GM12878 (cell line): ENCODE measurements at regions not wholly inside any gene's neighbourhood (a gene's known extent, or its start where the extent isn't known, plus 50 kb on each side); places are given as distances from the start of the nearest gene placed in this dataset.

Source experiments
- ATAC-seq: fragments of 200-7000 bp; cut with Tn5 transposase; 3 replicates; pipeline ENCODE4 v1.9.1; 2020; ENCODE audit warnings: mild to moderate bottlenecking, moderate library complexity
- BruUV-seq: library from RNA; stranded (reverse); fragments of 400-500 nt; replicated peaks from 2 replicates; lab custom pipeline; 2021; lab: Mats Ljungman, UMichigan
- CTCF ChIA-PET: fragments of 300-600 bp; sonication (Branson Sonifier 250); formaldehyde crosslinking; extraction: SDS; loops from one replicate; lab custom pipeline; 2021; ENCODE audit warnings: inconsistent platforms; lab: Yijun Ruan, JAX
- POLR2A ChIA-PET: fragments of 350-600 bp; formaldehyde crosslinking; extraction: SDS; loops from one replicate; lab custom pipeline; 2021; ENCODE audit warnings: inconsistent platforms; lab: Charles Lee
- RAD21 ChIA-PET: fragments of 300-600 bp; sonication (Branson Sonifier 250); formaldehyde crosslinking; loops from one replicate; lab custom pipeline; 2023; ENCODE audit warnings: antibody characterized with exemption; ENCODE audit not compliant: unreplicated experiment; lab: Charles Lee
- SMC1A ChIA-PET: fragments of 300-600 bp; sonication (Branson Sonifier 250); formaldehyde crosslinking; loops from one replicate; lab custom pipeline; 2023; ENCODE audit not compliant: unreplicated experiment, uncharacterized antibody; lab: Charles Lee
- DNase-seq: peaks from one replicate; pipeline ENCODE4 v3.0.0-alpha.2; 2011; ENCODE audit warnings: low read depth, low spot score
- FAIRE-seq: peaks from 3 replicates; lab custom pipeline; 2011; peaks lifted over from hg19 to GRCh38; lab: Jason Lieb, UNC
- H2AFZ ChIP-seq: 2 replicates; pipeline ENCODE4 v1.6.0; 2011; ENCODE audit warnings: low read depth, low read length, control low read depth; ENCODE audit not compliant: control insufficient read depth
- H3K27ac ChIP-seq: 2 replicates; pipeline ENCODE4 v1.5.1; 2011; ENCODE audit warnings: control low read depth; ENCODE audit not compliant: control insufficient read depth, insufficient read depth
- H3K27me3 ChIP-seq, 2 experiments: replicated peaks in 1 of 2; 2 replicates each; pipeline versions ENCODE4 v1.6.0 to v1.6.1; 2011; ENCODE audit warnings: low read length in 1 of 2; ENCODE audit not compliant: control insufficient read depth in 2 of 2, insufficient read depth in 2 of 2
- H3K36me3 ChIP-seq, 2 experiments: 2 replicates each; pipeline ENCODE4 v1.5.1; 2011; ENCODE audit warnings: low read length in 1 of 2; ENCODE audit not compliant: control insufficient read depth in 2 of 2, insufficient read depth in 2 of 2
- H3K4me1 ChIP-seq: 2 replicates; pipeline ENCODE4 v1.6.1; 2011; ENCODE audit warnings: mild to moderate bottlenecking, low read length, moderate library complexity, mixed read lengths; ENCODE audit not compliant: control insufficient read depth, insufficient read depth
- H3K4me2 ChIP-seq: 2 replicates; pipeline ENCODE4 v1.6.0; 2011; ENCODE audit warnings: control low read depth; ENCODE audit not compliant: control insufficient read depth, insufficient read depth
- H3K4me3 ChIP-seq: fragments of 200-600 bp; sonication (generic); 2 replicates; pipeline ENCODE4 v1.5.1; 2016
- H3K79me2 ChIP-seq: 2 replicates; pipeline ENCODE4 v1.6.0; 2011; ENCODE audit warnings: low read length; ENCODE audit not compliant: control insufficient read depth, insufficient read depth
- H3K9ac ChIP-seq: 2 replicates; pipeline ENCODE4 v1.8.0; 2011; ENCODE audit warnings: low read length, control low read depth, mixed read lengths; ENCODE audit not compliant: control insufficient read depth, insufficient read depth
- H3K9me3 ChIP-seq: replicated peaks from 3 replicates; pipeline ENCODE4 v1.5.1; 2011; ENCODE audit warnings: mild to moderate bottlenecking, low read length; ENCODE audit not compliant: control insufficient read depth, insufficient read depth
- H4K20me1 ChIP-seq: 2 replicates; pipeline ENCODE4 v1.6.0; 2011; ENCODE audit not compliant: control insufficient read depth, insufficient read depth
- ATF7 ChIP-seq: fragments of 450-650 bp; IDR thresholded peaks from 2 replicates; pipeline ENCODE4 v1.6.1; 2016; ENCODE audit warnings: low read depth, mild to moderate bottlenecking
- CBX3 ChIP-seq: fragments of 200-600 bp; sonication (generic); IDR thresholded peaks from 2 replicates; pipeline ENCODE4 v1.6.1; 2016; ENCODE audit warnings: low read depth, borderline replicate concordance
- DPF2 ChIP-seq: fragments of 450-650 bp; IDR thresholded peaks from 2 replicates; pipeline ENCODE4 v1.6.1; 2017; ENCODE audit warnings: mild to moderate bottlenecking
- ESRRA ChIP-seq: IDR thresholded peaks from 2 replicates; pipeline ENCODE4 v1.6.1; 2012; ENCODE audit warnings: mild to moderate bottlenecking, low read length, improper control_type of control experiment
- HCFC1 ChIP-seq: fragments of 150-350 bp; IDR thresholded peaks from 2 replicates; pipeline ENCODE4 v1.6.1; 2014; ENCODE audit warnings: low read length
- HDGF ChIP-seq: fragments of 450-650 bp; IDR thresholded peaks from 2 replicates; pipeline ENCODE4 v1.6.1; 2016; ENCODE audit warnings: antibody characterized with exemption
- KAT2A ChIP-seq: conservative IDR thresholded peaks from 2 replicates; pipeline ENCODE4 v1.6.1; 2011; ENCODE audit warnings: low read depth, low read length; ENCODE audit not compliant: control insufficient read depth
- KDM1A ChIP-seq: fragments of 200-600 bp; sonication (generic); IDR thresholded peaks from 2 replicates; pipeline ENCODE4 v1.6.1; 2016; ENCODE audit warnings: borderline replicate concordance
- MXI1 ChIP-seq: fragments of 150-350 bp; IDR thresholded peaks from 2 replicates; pipeline ENCODE4 v1.6.1; 2011; ENCODE audit warnings: low read depth, mild to moderate bottlenecking, inconsistent platforms, low read length, improper control_type of control experiment
- NBN ChIP-seq: fragments of 450-650 bp; IDR thresholded peaks from 2 replicates; pipeline ENCODE4 v1.6.1; 2016
- POU2F2 ChIP-seq: IDR thresholded peaks from 3 replicates; pipeline ENCODE4 v1.6.1; 2011; ENCODE audit warnings: low read depth, mild to moderate bottlenecking, low read length, borderline replicate concordance
- RCOR1 ChIP-seq: conservative IDR thresholded peaks from 2 replicates; pipeline ENCODE4 v1.6.1; 2012; ENCODE audit warnings: low read depth, low read length, improper control_type of control experiment
- SIN3A ChIP-seq: IDR thresholded peaks from 2 replicates; pipeline ENCODE4 v1.6.1; 2012; ENCODE audit warnings: low read depth, low read length, improper control_type of control experiment
- SMC3 ChIP-seq: IDR thresholded peaks from 2 replicates; pipeline ENCODE4 v1.6.1; 2011; ENCODE audit warnings: low read length, improper control_type of control experiment, borderline replicate concordance
- TAF1 ChIP-seq: IDR thresholded peaks from 2 replicates; pipeline ENCODE4 v1.6.1; 2011; ENCODE audit warnings: mild to moderate bottlenecking, low read depth, low read length, borderline replicate concordance
- in situ Hi-C: fragments of 300-500 bp; cut with MboI; formaldehyde crosslinking; loops from 9 replicates; pipeline ENCODE4 v1.14.3; 2018; ENCODE audit warnings: mixed read lengths
- intact Hi-C: fragments of 100-400 bp; cut with micrococcal nuclease; formaldehyde crosslinking; loops from one replicate; pipeline ENCODE4 v1.14.2; 2022; ENCODE audit not compliant: unreplicated experiment
- TF ChIP-seq, protein P1 (sequence below): IDR thresholded peaks from 2 replicates; pipeline ENCODE4 v1.6.1; 2012; ENCODE audit warnings: mild to moderate bottlenecking, low read depth, low read length
- TF ChIP-seq, protein P2 (sequence below): fragments of 450-650 bp; IDR thresholded peaks from 2 replicates; pipeline ENCODE4 v1.6.1; 2017; ENCODE audit warnings: antibody characterized with exemption, mild to moderate bottlenecking, moderate library complexity

DNA sequence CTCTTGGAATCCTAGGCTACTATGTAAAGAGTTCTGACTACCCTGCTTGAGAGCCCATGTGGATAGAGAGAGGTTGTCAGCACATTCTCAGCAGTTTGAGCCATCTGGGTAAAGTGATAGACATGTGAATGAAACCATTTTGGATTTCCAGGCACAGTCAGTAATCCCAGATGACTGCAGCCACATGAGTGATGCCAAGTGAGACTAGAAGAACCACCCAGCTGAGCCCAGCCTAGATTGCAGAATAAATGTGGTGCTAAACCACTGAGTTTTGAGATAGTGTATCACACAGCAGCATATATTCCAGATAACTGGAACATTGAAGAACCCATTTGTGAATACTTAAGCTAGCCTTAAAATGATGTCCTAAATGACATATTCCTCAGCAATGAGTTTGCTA lies 166.2 kb downstream of the ATP6V1G3 start:
- SMC1A ChIA-PET, result interaction anchor here (0.9 kb wide), 1 partner anchor 9 kb away, joined by 3 read pairs; no protein-coding TSS in a partner anchor
- no peak for DNase-seq
- no peaks in the 10 kb centered on the region for H4K20me1 ChIP-seq
- ATAC-seq, result no peak
- H2AFZ ChIP-seq, result no peak overlapping the region
- BruUV-seq, result no TSS peak
- H3K4me2 ChIP-seq, result no peak overlapping the region
- H3K27ac ChIP-seq, result no peak overlapping the region
- CTCF ChIA-PET, result interaction anchor here (0.6 kb wide), 1 partner anchor 456 kb away, joined by 4 read pairs; no protein-coding TSS in a partner anchor
- RAD21 ChIA-PET, result no interaction called here
- no peaks in the 10 kb centered on the region for H3K79me2 ChIP-seq
- no peaks in the 10 kb centered on the region for H3K4me1 ChIP-seq
- no peak for FAIRE-seq
- H3K4me3 ChIP-seq, result no peak overlapping the region
- POLR2A ChIA-PET, result no interaction called here
- no peaks in the 10 kb centered on the region for H3K36me3 ChIP-seq
- H3K9ac ChIP-seq, result no peak overlapping the region
- TF ChIP-seq, protein P1, sequence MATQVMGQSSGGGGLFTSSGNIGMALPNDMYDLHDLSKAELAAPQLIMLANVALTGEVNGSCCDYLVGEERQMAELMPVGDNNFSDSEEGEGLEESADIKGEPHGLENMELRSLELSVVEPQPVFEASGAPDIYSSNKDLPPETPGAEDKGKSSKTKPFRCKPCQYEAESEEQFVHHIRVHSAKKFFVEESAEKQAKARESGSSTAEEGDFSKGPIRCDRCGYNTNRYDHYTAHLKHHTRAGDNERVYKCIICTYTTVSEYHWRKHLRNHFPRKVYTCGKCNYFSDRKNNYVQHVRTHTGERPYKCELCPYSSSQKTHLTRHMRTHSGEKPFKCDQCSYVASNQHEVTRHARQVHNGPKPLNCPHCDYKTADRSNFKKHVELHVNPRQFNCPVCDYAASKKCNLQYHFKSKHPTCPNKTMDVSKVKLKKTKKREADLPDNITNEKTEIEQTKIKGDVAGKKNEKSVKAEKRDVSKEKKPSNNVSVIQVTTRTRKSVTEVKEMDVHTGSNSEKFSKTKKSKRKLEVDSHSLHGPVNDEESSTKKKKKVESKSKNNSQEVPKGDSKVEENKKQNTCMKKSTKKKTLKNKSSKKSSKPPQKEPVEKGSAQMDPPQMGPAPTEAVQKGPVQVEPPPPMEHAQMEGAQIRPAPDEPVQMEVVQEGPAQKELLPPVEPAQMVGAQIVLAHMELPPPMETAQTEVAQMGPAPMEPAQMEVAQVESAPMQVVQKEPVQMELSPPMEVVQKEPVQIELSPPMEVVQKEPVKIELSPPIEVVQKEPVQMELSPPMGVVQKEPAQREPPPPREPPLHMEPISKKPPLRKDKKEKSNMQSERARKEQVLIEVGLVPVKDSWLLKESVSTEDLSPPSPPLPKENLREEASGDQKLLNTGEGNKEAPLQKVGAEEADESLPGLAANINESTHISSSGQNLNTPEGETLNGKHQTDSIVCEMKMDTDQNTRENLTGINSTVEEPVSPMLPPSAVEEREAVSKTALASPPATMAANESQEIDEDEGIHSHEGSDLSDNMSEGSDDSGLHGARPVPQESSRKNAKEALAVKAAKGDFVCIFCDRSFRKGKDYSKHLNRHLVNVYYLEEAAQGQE, result no peak
- TF ChIP-seq, protein P2, sequence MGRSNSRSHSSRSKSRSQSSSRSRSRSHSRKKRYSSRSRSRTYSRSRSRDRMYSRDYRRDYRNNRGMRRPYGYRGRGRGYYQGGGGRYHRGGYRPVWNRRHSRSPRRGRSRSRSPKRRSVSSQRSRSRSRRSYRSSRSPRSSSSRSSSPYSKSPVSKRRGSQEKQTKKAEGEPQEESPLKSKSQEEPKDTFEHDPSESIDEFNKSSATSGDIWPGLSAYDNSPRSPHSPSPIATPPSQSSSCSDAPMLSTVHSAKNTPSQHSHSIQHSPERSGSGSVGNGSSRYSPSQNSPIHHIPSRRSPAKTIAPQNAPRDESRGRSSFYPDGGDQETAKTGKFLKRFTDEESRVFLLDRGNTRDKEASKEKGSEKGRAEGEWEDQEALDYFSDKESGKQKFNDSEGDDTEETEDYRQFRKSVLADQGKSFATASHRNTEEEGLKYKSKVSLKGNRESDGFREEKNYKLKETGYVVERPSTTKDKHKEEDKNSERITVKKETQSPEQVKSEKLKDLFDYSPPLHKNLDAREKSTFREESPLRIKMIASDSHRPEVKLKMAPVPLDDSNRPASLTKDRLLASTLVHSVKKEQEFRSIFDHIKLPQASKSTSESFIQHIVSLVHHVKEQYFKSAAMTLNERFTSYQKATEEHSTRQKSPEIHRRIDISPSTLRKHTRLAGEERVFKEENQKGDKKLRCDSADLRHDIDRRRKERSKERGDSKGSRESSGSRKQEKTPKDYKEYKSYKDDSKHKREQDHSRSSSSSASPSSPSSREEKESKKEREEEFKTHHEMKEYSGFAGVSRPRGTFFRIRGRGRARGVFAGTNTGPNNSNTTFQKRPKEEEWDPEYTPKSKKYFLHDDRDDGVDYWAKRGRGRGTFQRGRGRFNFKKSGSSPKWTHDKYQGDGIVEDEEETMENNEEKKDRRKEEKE, result no peak
- no peak for TF ChIP-seq MXI1
- TF ChIP-seq POU2F2, result no peak
- no peak for TF ChIP-seq HCFC1
- TF ChIP-seq CBX3, result no peak
- no peak for TF ChIP-seq RCOR1
- TF ChIP-seq SIN3A, result no peak
- no peak for TF ChIP-seq HDGF
- TF ChIP-seq TAF1, result no peak
- no peak for TF ChIP-seq KAT2A
- no peak for TF ChIP-seq ESRRA
- no peak for TF ChIP-seq SMC3
- no peak for TF ChIP-seq DPF2
- TF ChIP-seq ATF7, result no peak
- TF ChIP-seq NBN, result no peak
- TF ChIP-seq KDM1A, result no peak
- intact Hi-C loops (no loop called here), in situ Hi-C loops (no loop called here)
- peaks cover 0 to 3% of the 10 kb centered on the region in 2 experiments; a peak in 1 of 4 replicates for H3K27me3 ChIP-seq
- no peaks in the 10 kb centered on the region for H3K9me3 ChIP-seq
